LHCN-M2 (cell line): ENCODE measurements at regions not wholly inside any gene's neighbourhood (a gene's known extent, or its start where the extent isn't known, plus 50 kb on each side); places are given as distances from the start of the nearest gene placed in this dataset.

Experiments used
- DNase-seq: peaks from one replicate; pipeline ENCODE4 v3.0.0-alpha.2; 2012; ENCODE audit warnings: low read depth

DNA sequence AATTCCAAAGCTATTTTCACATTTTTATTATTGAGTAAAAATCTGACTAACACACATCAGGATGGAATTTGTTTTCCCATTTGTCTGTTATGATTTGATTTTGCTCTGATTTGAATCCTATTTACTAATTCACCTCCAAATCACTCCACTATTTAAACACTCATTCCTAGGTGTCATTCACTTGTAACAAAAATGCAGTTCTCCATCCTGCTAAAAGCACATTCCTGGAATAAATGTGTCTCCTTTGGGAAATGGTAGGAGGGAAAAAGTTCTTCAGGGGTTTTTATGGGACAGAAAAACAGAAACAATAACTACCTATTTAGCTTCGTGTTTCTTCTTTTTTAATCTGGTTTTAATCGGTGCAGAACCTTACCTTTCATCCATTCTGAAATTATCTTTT, 494.1 kb upstream of the CITED2 start:
- no peak for DNase-seq

DNA sequence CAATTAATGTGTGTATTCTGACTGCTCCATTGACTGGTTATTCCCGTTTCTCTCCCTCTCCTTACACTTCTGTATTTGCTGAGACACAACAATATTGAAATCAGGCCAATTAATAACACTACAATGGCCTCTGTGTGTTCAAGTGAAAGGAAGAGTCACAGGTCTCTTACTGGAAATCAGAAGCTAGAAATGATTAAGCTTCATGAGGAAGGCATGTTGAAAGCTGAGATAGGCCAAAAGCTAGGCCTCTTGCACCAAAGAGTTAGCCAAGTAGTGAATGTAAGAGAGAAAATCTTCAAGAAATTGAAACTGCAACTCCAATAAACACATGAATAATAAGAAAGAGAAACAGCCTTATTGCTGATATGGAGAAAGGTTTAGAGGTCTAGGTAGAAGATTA, 489.5 kb upstream of the CITED2 start:
- DNase-seq = no peak

DNA sequence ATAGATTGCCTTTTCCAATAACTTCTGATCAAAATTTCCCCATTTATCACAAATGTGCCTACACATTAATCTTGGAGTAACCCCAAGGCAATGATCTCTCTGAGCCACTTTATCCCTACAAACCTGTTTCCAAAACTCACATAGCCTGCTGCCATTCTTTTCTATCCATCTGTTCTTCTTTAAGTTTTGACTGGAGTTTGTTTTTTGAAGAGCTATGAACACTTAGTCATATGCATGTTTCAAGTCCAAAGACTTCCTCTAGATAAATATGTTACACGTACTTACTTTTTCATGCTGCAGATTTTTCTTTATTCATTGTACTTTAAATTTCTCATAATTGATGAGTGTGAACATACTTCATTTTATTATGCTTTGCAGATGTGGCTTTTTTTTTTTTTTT, 488.9 kb upstream of the CITED2 start:
- DNase-seq = no peak

DNA sequence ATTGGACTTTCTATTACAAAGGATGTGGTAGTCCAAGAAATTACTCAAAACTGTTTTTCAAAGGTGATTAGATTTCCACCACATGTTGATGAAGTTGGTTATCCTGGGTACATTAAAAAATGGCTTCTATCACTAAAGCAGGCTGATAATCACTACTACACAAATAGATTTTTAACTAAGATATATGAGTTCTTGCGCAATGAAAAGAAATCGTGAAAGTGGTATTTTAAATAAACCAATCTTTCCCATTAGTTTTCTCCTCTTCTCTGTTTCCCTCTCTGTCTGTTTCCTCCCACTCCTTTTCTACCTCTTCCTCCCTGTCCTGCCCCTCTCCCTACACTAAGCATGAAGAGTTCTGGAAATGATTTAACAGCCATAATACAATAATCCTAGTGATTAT, 487.9 kb upstream of the CITED2 start:
- DNase-seq = no peak

DNA sequence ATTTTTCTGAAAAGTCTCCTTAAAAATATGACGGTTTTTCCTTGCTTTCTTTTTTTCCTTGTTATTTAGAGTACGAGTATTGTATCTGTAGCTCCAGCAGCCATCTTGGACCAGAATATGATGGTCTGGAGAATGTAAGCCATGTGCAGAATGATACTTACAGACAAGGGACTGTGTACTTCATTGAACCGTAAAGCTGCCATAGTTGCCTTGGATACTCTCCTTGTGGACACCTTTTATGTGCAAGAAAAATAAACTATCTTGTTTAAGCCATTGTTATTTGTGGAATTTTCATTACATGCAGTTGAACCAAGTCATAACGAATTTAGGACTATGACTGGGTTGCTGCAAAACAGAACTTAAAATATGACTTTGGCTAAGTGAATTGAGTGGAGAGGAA, 485.8 kb upstream of the CITED2 start:
- no peak for DNase-seq

DNA sequence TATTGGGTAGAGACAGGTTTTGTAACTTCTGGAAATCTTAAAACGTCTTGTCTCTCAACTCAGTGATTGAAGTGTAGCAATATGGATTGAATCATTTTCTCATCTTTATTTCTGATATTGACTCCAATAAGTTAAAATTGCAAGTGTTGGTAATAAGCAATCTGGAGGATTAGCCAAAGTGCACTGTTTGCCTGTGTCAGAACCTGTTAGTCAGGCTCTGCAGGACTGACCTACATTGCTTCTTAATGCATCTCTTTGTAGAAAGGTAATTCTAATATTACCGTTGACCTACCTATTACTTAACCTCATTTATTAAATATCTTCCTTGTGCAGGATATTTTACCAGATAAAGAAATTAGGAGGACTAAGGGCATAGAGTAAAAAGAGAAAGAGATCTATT, 484.0 kb upstream of the CITED2 start:
- DNase-seq = no peak

DNA sequence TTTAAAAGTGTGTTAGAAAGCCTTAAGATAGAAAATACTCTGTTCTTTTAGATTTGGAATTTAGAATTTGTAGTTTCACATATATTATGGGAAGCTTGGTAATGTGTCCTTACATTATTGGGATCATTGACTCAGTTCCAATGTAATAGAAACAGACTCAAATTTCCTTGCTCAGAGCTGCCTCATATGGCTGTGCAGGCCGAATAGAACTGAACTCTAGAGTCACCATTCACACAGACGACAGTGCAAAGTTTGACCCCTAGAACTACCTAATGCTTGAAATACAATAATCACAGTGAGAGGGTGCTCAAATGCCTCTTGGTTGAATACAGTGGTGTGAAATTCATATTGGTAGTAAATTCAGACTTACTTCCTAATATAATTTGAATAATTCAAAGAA, 482.7 kb upstream of the CITED2 start:
- DNase-seq = no peak

DNA sequence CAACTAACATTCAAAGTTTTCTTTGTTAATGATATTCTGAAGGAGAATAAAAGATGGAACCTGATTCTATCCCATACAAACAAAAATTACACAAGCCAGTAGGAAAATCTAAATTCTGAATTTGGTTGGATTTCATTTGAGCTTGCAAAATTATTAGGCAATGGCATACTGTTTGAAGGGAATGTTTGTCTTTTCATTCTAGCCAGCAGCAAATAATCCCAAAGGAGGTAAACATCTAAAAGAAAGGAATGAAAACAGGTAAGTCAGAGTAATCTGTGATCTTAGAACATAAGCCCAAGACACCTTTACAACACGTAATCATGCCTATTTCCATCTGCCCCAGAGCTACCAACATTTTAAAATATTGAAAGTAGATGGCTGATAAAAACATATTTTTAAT, 482.1 kb upstream of the CITED2 start:
- DNase-seq = no peak

DNA sequence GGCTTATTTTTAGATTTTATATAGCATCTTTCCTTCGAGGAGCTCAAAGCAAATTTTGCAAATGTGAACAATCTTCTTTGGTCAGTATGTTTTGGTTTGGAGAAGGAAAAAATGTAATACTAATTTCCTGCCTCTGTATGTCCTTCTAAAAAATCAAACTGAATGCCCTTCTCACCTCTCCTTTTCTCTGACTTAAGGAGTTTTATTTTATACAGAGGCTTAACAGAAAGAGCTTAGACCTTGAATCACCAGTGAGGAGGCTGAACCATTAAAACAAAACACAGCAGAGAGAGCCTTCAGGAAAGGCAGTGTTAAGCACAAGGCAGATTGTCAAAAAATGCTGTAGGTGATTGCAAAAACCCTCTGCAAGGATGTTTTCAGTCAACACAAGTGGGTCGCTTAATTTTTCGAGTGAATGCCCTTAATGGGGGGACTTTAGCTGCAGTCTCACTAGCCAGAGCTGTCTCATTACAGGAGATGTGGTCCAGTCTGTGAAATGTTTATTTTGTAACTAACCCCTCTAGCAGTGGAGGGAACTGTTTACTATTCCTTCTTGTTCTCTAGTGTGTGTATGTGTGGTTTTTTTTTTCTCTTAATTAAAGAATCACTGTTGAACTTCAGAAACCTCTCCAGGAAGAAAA, 481.3 kb upstream of the CITED2 start:
- DNase-seq = peak; percentile 44

DNA sequence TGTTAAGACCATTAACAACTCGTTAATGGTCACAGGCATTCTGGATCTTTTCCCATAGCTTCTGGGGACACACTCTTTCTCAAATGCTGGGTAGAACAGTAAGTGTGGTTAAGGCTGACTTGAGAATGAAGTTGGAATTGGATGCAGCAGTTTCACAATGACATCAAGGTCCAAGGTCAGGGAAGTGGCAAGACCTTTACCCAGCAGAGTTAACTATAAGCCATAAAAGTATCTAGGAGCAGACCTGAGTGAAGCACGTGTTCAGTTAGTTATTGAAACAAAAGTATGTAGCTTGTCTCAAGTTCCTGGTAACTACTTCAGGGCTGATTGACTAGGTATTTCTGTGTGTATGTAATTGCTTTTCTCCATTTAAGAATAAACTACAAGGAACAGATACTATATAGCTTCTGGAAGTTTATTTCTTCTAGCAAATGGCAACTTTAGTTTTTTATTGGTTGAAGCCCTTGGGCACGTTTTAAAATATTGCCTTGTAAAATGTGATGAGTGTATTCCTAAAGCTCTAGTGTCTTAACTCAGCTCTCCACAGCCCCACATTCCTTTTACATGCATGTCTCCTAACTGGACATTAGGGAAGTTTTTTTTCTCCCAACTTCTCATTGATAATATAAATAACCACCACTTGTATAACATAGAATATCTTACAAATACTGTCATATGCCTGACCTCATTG, 479.0 kb upstream of the CITED2 start:
- peak; percentile 41 for DNase-seq

DNA sequence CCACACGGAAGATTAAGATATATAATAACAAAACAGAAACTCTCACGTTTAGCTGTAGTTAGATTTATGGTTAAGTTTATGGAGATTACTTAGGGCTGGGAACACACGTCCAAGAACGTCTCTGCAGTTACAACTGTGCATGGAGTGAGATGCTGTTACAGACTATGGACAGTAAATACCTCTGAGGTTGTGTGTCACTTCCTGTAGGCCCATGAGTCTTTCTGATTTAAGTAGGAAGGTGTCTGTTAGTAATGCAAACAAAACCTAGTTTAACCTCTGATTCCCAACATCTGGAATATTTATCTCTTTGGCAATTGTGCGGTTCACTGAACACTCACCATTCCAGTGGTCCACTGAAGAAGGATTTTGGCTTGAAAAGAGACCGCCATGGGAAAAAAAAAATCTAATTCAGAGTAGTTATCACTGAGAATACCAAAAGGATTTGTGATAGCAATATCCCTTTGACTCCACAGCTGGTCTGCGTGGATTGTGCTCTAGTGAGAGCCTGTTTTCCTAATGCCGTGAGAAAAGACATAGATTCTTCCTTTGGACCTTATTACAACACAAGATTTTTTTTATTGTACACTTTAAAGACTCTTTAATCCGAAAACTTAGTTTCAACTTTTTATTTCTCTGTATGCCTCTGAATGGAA, 478.2 kb upstream of the CITED2 start:
- peak; percentile 60 for DNase-seq

DNA sequence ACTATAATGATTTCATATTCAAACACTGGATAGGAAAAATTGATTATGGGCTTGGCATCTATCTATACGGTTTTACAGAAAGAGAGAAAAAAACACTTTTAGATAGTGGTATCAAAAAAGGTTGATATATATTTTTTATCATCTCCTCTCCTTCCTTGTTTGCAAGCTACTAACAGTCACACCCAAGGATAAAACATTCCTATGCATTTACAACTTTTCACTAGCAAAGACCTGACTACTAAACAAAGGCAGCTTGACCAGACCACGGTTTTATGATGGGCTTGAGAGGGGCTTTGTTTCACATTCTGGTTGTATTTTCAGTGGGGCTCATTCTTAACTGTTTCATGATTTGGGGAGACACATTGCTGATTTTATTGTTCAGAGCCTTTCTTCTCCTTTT, 477.6 kb upstream of the CITED2 start:
- DNase-seq = no peak

DNA sequence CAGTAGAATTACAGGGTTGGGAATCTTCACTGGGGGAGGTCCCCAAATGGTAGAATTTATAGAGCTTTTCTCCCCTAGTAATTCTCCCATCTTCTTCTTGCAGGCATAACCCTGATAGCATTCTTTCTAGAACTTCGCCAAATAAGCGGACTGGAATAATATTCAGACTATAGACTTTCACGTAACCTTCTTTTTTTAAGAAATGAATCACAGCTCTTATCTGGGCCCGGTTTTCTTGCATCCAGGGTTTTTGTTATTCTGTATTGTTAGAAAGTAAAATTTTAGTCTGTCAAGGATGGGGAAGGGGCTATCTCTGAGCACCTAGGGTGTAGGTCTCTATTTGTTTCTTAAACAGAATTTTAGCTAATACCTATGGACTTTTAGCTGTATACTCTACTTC, 476.8 kb upstream of the CITED2 start:
- no peak for DNase-seq

DNA sequence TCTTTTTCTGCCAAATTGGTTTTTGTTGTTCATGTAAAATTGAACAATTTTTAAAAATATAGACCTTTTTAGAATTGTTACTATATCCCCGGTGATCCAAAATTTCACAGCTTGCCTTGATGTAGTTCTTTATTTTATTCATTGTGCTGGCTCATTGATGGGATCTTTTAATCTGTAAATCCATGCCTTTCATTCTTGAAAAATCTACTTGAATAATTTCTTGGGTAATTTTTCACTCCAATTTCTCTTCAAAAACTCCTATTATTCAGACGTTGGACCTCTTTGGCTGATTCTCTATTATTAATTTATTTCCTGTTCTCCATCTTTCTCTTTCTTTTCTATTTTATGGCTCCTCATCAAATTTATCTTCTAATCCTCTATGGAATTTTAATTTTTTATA, 476.1 kb upstream of the CITED2 start:
- DNase-seq = no peak

DNA sequence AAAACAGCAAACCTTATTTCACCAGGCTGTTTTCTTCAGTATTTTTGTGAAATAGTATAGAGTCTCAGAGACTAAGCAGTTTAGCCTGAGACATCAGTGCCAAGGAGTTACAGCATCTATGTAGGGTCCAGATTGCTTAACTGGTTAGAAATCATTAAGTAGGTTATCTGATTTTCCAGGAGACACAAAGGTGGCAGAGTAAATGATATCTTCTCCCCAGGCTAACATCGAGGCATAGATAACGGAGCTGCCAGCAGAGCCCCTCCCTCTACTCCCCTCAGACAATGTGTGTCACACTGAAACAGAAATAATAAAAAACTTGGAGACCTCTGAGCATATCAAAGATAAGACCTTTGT, 473.0 kb upstream of the CITED2 start:
- DNase-seq = no peak

DNA sequence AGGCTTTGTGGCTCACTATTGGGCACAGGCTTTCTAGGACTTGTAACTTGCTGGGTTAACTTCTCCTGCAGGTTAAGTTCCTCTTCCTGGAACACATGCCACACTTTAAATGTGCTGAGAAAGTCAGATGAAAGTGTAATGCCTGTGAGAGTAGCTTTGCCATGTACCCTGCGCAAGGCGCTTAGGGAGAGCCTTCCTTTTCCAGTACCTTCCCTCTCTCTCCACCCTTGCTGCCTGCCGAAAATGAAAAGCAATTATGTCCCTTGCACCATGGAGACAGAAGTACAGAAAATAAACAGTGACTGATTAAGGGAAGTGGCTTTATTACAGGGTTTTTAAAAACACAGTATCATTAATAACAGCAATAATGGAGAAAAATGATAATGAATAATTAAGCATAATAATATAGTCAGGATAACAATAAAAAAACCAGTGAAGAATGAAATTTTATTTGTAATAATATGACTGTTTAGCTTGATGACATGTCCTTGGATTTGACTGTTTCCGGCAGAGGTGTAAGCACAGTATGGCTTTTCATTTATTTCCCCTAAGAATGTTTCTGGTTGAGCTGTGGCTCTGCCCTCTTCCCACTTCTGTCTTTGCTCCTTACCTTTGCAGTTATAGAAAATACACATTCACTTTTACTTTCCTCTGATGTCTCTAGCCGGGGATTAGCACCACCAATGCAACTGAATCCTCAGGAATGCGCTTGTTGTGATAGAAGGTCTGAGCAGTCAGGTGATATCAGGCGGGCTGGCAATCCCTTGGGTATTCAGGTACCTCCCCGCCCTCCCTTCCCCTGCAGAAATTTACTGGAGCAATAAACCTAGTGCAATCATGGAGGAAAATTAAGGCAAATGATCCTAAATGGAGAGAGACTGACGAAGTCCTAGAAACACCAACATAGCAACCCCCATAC, 472.3 kb upstream of the CITED2 start:
- no peak for DNase-seq

DNA sequence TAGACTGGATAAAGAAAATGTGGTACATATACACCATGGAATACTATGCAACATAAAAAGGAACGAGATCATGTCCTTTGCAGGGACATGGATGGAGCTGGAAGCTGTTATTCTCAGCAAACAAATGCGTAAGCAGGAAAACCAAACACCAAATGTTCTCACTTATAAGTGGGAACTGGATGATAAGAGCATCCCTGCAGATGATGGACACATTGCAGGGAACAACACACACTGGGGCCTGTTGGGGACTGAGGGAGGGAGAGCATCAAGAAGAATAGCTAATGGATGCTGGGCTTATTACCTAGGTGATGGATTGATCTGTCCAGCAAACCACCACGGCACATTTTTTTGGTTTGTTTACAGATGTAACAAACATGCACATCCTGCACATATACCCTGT, 470.5 kb upstream of the CITED2 start:
- no peak for DNase-seq

DNA sequence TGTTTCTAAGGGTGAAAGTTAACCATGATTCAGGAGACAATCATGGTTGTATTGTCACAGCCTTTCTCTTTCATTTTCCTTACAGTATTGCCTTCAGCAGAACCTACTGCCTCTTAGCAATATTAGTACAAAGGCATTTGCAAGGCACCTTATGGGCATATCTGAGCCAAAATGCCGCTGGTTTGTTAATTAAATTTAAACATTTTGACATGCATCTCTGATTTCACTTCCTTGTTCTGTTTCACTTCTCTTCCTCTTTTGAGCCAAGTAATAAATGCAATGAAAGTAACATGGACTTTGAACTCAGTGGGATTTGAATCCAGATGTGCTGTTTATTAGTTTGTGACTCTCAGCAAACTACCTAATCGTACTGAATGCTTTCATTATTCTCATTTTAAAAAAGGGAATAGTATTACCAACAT, 467.4 kb upstream of the CITED2 start:
- DNase-seq = no peak

DNA sequence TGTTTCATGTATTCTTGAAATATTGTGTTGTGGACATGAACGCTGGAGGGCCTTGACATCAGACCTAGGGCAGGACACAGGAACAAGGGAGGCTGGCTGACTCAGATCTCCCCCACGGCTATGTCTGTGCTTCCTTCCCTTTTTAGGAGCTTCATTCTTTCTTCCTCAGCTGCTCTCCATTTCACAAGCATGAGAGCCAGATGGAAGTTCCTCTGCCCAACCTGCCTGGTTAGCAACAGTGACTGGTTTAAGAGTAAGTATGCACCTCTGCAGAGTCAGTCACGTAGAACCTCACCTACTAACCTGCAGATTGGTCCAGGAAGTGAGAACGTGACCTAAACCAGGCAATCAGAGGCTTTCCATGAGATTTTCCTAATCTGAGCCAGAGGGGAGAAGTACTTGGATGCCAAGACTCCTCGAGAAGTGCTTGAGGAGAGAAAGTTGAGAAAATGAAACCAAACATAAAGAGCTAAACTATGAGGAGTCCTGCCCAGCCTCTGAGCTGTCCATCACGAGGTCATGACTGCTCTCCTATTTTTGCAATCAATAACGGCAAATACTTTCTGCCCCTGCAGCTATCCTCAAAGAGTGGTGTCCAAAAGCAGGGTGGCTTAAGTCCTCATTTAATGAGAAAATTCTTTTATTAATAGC, 465.2 kb upstream of the CITED2 start:
- DNase-seq = no peak

DNA sequence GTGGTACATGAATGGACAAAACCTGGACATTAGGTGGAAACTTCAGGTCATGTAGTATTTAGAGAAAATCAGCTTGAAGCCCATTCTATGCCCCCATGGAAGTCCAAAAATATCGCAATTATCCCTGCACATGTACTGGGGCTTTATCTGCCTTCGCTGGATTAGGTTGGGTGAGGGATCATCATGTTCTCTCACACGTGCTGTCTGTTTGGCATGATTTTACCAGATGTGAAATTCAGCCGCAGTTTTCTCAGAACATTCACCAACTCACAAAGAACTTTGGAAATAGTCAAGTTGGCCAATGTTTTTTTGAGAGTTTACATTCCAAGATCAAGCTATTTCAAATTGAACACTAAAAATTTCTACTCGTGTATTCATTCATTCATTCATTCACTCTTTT, 459.8 kb upstream of the CITED2 start:
- no peak for DNase-seq

DNA sequence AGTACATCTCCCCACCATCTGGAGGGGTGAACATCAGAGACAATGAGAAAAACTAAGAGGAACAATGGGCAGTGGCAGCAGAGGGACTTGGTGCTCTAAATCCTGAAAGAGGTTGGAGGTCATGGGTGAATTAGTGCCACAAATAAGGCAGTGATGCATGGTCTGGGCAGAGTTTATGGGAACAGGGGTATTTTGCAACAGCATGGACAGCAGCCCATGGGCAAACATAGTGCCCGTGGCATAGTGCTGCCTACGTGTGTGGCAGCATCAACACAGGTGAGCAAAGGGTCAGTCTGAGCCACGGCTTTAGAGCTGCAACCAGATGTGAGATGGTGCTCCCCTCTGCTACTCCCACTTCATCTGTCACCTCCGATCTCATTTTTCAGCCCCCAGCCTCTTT, 459.1 kb upstream of the CITED2 start:
- DNase-seq = no peak
